Osteocyte (in vitro differentiated cells): ENCODE measurements at regions not wholly inside any gene's neighbourhood (a gene's known extent, or its start where the extent isn't known, plus 50 kb on each side); places are given as distances from the start of the nearest gene placed in this dataset.
A peak's percentile ranks its signal among the peaks of the same experiment; 100 is the strongest.

Experiments used
- DNase-seq: peaks from one replicate; pipeline ENCODE4 v3.0.0; 2021; ENCODE audit warnings: mixed read lengths; ENCODE audit not compliant: unreplicated experiment; ENCODE audit errors: extremely low spot score
- H3K27ac Mint-ChIP-seq: one replicate; pipeline ENCODE4 v1.8.0; 2021; ENCODE audit warnings: mild to moderate bottlenecking, mixed read lengths; ENCODE audit not compliant: unreplicated experiment
- H3K27me3 Mint-ChIP-seq: one replicate; pipeline ENCODE4 v1.8.0; 2021; ENCODE audit warnings: mixed read lengths; ENCODE audit not compliant: unreplicated experiment
- H3K36me3 Mint-ChIP-seq: one replicate; pipeline ENCODE4 v1.8.0; 2021; ENCODE audit warnings: mixed read lengths; ENCODE audit not compliant: unreplicated experiment
- H3K4me1 Mint-ChIP-seq: one replicate; pipeline ENCODE4 v1.8.0; 2021; ENCODE audit warnings: mixed read lengths; ENCODE audit not compliant: unreplicated experiment
- H3K4me3 Mint-ChIP-seq: one replicate; pipeline ENCODE4 v1.8.0; 2021; ENCODE audit warnings: mild to moderate bottlenecking, moderate library complexity, mixed read lengths; ENCODE audit not compliant: unreplicated experiment
- H3K9me3 Mint-ChIP-seq: one replicate; pipeline ENCODE4 v1.8.0; 2021; ENCODE audit warnings: mixed read lengths; ENCODE audit not compliant: unreplicated experiment
- CTCF ChIP-seq: fragments of 200-600 bp; sonication (generic); IDR thresholded peaks from 2 replicates; pipeline ENCODE4 v1.5.0; 2021; ENCODE audit warnings: antibody characterized with exemption, mild to moderate bottlenecking, moderate library complexity

GRCh38 chr11:23288003-23288783 lies 427.9 kb upstream of the CCDC179 start:
- Mint-ChIP-seq H3K36me3 (no peaks in the 10 kb centered on the region), H3K9me3 (peaks cover 7% of the 10 kb centered on the region), H3K27ac (peak overlapping the region; percentile 35), H3K4me1 (peaks cover 20% of the 10 kb centered on the region), H3K27me3 (no peaks in the 10 kb centered on the region), H3K4me3 (no peak overlapping the region)
- no peak for TF ChIP-seq CTCF
- no peak for DNase-seq

- no peak for TF ChIP-seq CTCF
- Mint-ChIP-seq H3K4me1 (no peaks in the 10 kb centered on the region), H3K9me3 (peaks cover 7% of the 10 kb centered on the region), H3K36me3 (no peaks in the 10 kb centered on the region), H3K27ac (no peak overlapping the region), H3K27me3 (no peaks in the 10 kb centered on the region), H3K4me3 (no peak overlapping the region)
- no peak for DNase-seq
These were observed 435.0 kb upstream of the CCDC179 start for GRCh38 chr11:23295241-23295640.

- Mint-ChIP-seq H3K36me3 (no peaks in the 10 kb centered on the region), H3K4me1 (peaks cover 19% of the 10 kb centered on the region), H3K9me3 (no peaks in the 10 kb centered on the region), H3K27ac (no peak overlapping the region), H3K27me3 (no peaks in the 10 kb centered on the region), H3K4me3 (no peak overlapping the region)
- no peak for DNase-seq
- TF ChIP-seq CTCF, result no peak
These were observed 447.8 kb upstream of the CCDC179 start for GRCh38 chr11:23308041-23308440.

GRCh38 chr11:23310276-23310675 lies 450.0 kb upstream of the CCDC179 start:
- Mint-ChIP-seq H3K36me3 (no peaks in the 10 kb centered on the region), H3K4me3 (no peak overlapping the region), H3K27ac (no peak overlapping the region), H3K9me3 (no peaks in the 10 kb centered on the region), H3K4me1 (peaks cover 22% of the 10 kb centered on the region), H3K27me3 (no peaks in the 10 kb centered on the region)
- TF ChIP-seq CTCF, result no peak
- no peak for DNase-seq

GRCh38 chr11:23311986-23312940 lies 452.0 kb upstream of the CCDC179 start:
- H3K4me3 Mint-ChIP-seq, result no peak overlapping the region
- DNase-seq, result no peak
- TF ChIP-seq CTCF, result no peak
- no peaks in the 10 kb centered on the region for H3K27me3 Mint-ChIP-seq
- H3K9me3 Mint-ChIP-seq, result no peaks in the 10 kb centered on the region
- peak overlapping the region; percentile 12 for H3K27ac Mint-ChIP-seq
- H3K36me3 Mint-ChIP-seq, result no peaks in the 10 kb centered on the region
- H3K4me1 Mint-ChIP-seq, result peaks cover 22% of the 10 kb centered on the region
